OCI-LY7 (cell line): ENCODE measurements at regions not wholly inside any gene's neighbourhood (a gene's known extent, or its start where the extent isn't known, plus 50 kb on each side); places are given as distances from the start of the nearest gene placed in this dataset.

Source experiments
- BruUV-seq: library from RNA; stranded (reverse); fragments of 400-500 nt; replicated peaks from 2 replicates; lab custom pipeline; 2021; lab: Mats Ljungman, UMichigan
- CTCF ChIA-PET: fragments of 300-600 bp; sonication (Branson Sonifier 250); formaldehyde crosslinking; loops from one replicate; lab custom pipeline; 2022; ENCODE audit warnings: antibody characterized with exemption; ENCODE audit not compliant: unreplicated experiment; lab: Charles Lee
- POLR2A ChIA-PET: fragments of 300-600 bp; sonication (Branson Sonifier 250); formaldehyde crosslinking; loops from one replicate; lab custom pipeline; 2022; ENCODE audit warnings: antibody characterized with exemption; lab: Charles Lee
- DNase-seq: peaks from one replicate; pipeline ENCODE4 v3.0.0-alpha.2; 2015; ENCODE audit warnings: low spot score
- H2AFZ ChIP-seq: fragments of 200-600 bp; sonication (generic), shearing (Covaris generic); 2 replicates; pipeline ENCODE4 v1.6.1; 2014; ENCODE audit warnings: mild to moderate bottlenecking, antibody characterized with exemption, low read length, moderate library complexity
- H3K27ac ChIP-seq: fragments of 200-600 bp; sonication (generic); 2 replicates; pipeline ENCODE4 v1.5.1; 2014; ENCODE audit warnings: mixed run types, low read depth, mild to moderate bottlenecking, moderate library complexity, low read length, inconsistent platforms; ENCODE audit not compliant: poor library complexity, severe bottlenecking
- H3K36me3 ChIP-seq: fragments of 200-600 bp; sonication (generic); 2 replicates; pipeline ENCODE4 v1.6.1; 2014; ENCODE audit warnings: mild to moderate bottlenecking, antibody characterized with exemption, low read length, moderate library complexity, mixed read lengths; ENCODE audit not compliant: insufficient read depth
- H3K4me1 ChIP-seq: fragments of 200-600 bp; sonication (generic); 2 replicates; pipeline ENCODE4 v1.5.1; 2014; ENCODE audit warnings: mild to moderate bottlenecking, low read length; ENCODE audit not compliant: insufficient read depth, poor library complexity, severe bottlenecking
- H3K4me2 ChIP-seq: fragments of 200-600 bp; sonication (generic); 2 replicates; pipeline ENCODE4 v1.6.1; 2014; ENCODE audit warnings: mild to moderate bottlenecking, low read length
- H3K4me3 ChIP-seq: fragments of 200-600 bp; sonication (generic); 2 replicates; pipeline ENCODE4 v1.5.1; 2014; ENCODE audit warnings: mild to moderate bottlenecking, low read depth, low read length; ENCODE audit not compliant: poor library complexity, severe bottlenecking
- H3K79me2 ChIP-seq: fragments of 200-600 bp; sonication (generic); 2 replicates; pipeline ENCODE4 v1.6.1; 2016; ENCODE audit warnings: low read depth, mild to moderate bottlenecking, low read length, moderate library complexity, mixed read lengths; ENCODE audit not compliant: insufficient read depth
- H3K9me2 ChIP-seq: fragments of 200-600 bp; sonication (generic); 2 replicates; pipeline ENCODE4 v1.6.1; 2016; ENCODE audit warnings: mild to moderate bottlenecking, low read length, mixed read lengths; ENCODE audit not compliant: insufficient read depth
- H3K9me3 ChIP-seq: fragments of 200-600 bp; sonication (generic); 2 replicates; pipeline ENCODE4 v1.6.1; 2014; ENCODE audit warnings: mild to moderate bottlenecking, mixed run types, low read length, mixed read lengths
- H4K20me1 ChIP-seq: fragments of 200-600 bp; sonication (generic); 2 replicates; pipeline ENCODE4 v1.6.1; 2014; ENCODE audit warnings: mild to moderate bottlenecking, antibody characterized with exemption, low read length, moderate library complexity, mixed read lengths; ENCODE audit not compliant: insufficient read depth
- CTCF ChIP-seq: fragments of 200-600 bp; sonication (generic); conservative IDR thresholded peaks from 2 replicates; pipeline ENCODE4 v1.5.1; 2014; ENCODE audit warnings: mild to moderate bottlenecking, antibody characterized with exemption, low read length, moderate library complexity, mixed read lengths
- EZH2phosphoT487 ChIP-seq: fragments of 200-600 bp; sonication (generic); IDR thresholded peaks from 2 replicates; pipeline ENCODE4 v1.6.1; 2018; ENCODE audit warnings: low read depth, borderline replicate concordance, mild to moderate bottlenecking, mixed run types, antibody characterized with exemption, low read length, moderate library complexity, mixed read lengths
- intact Hi-C: fragments of 100-400 bp; cut with micrococcal nuclease; formaldehyde crosslinking; loops from one replicate; pipeline ENCODE4 v1.10.0; 2022; ENCODE audit not compliant: unreplicated experiment

- H3K9me3 ChIP-seq = no peaks in the 10 kb centered on the region
- H4K20me1 ChIP-seq = no peaks in the 10 kb centered on the region
- no peak overlapping the region for H3K27ac ChIP-seq
- H3K4me2 ChIP-seq = no peak overlapping the region
- CTCF ChIA-PET = no interaction called here
- H3K4me1 ChIP-seq = peaks cover 11% of the 10 kb centered on the region
- H3K36me3 ChIP-seq = no peaks in the 10 kb centered on the region
- H3K9me2 ChIP-seq = no peaks in the 10 kb centered on the region
- intact Hi-C loops = no loop called here
- no peak for TF ChIP-seq CTCF
- TF ChIP-seq EZH2phosphoT487 = no peak
- BruUV-seq = no TSS peak
- H3K79me2 ChIP-seq = no peaks in the 10 kb centered on the region
- H2AFZ ChIP-seq = no peak overlapping the region
- no peak for DNase-seq
- POLR2A ChIA-PET = interaction anchor here (1.1 kb wide), 1 partner anchor 166 kb away, joined by 3 read pairs; no protein-coding TSS in a partner anchor
- no peak overlapping the region for H3K4me3 ChIP-seq
Measured at GRCh38 chr4:186936496-186937375, 213.1 kb upstream of the FAT1 start.

GRCh38 chr4:186939226-186939625 is 215.6 kb upstream of the FAT1 start:
- Histone ChIP-seq H2AFZ (peak overlapping the region; percentile 17; the same call in 1 of the 2 replicates), H3K4me3 (no peak overlapping the region), H3K4me1 (peaks cover 24% of the 10 kb centered on the region), H3K9me2 (no peaks in the 10 kb centered on the region), H3K4me2 (no peak overlapping the region), H4K20me1 (no peaks in the 10 kb centered on the region), H3K27ac (no peak overlapping the region), H3K36me3 (no peaks in the 10 kb centered on the region), H3K9me3 (no peaks in the 10 kb centered on the region), H3K79me2 (no peaks in the 10 kb centered on the region)
- CTCF ChIA-PET = no interaction called here
- POLR2A ChIA-PET = interaction anchor here (0.6 kb wide), 1 partner anchor 224 kb away, joined by 5 read pairs; no protein-coding TSS in a partner anchor
- intact Hi-C loops = no loop called here
- BruUV-seq = no TSS peak
- DNase-seq = no peak
- TF ChIP-seq CTCF (no peak), EZH2phosphoT487 (no peak)

GRCh38 chr4:186939766-186940165 is 216.1 kb upstream of the FAT1 start:
- Histone ChIP-seq H3K4me1 (peaks cover 24% of the 10 kb centered on the region), H3K36me3 (no peaks in the 10 kb centered on the region), H3K9me3 (no peaks in the 10 kb centered on the region), H3K79me2 (no peaks in the 10 kb centered on the region), H4K20me1 (no peaks in the 10 kb centered on the region), H3K4me3 (no peak overlapping the region), H3K9me2 (no peaks in the 10 kb centered on the region), H3K4me2 (no peak overlapping the region), H2AFZ (peak overlapping the region; percentile 40; the same call in 1 of the 2 replicates), H3K27ac (no peak overlapping the region)
- POLR2A ChIA-PET = no interaction called here
- CTCF ChIA-PET = no interaction called here
- intact Hi-C loops = no loop called here
- BruUV-seq = no TSS peak
- TF ChIP-seq EZH2phosphoT487 (no peak), CTCF (no peak)
- DNase-seq = peak; percentile 62
